ENCODE measurements at regions not wholly inside any gene's neighbourhood (a gene's known extent, or its start where the extent isn't known, plus 50 kb on each side); places are given as distances from the start of the nearest gene placed in this dataset.
A peak's percentile ranks its signal among the peaks of the same experiment; 100 is the strongest.
"Not testable (repeated sequence)": the region's sequence is repeated elsewhere in the genome, so short reads cannot be mapped to it uniquely, and the experiment has no call there.

DNA sequence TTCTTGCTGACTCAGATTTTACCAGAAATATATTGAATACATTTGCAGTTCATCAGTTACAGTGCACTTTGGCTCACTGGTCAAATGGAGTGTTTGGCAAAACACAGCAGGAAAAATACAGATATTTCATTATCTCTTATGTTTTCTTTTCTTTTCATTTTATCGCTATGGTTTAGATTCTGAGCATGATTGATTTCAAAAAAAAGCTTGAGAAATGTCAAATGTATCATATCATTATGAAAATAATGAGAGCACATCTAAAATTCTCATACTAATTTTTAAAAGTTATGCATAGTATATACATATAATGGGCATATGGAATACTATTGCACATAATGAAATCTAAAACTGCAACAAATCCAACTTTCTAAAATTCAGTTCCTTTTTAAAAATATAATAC is 593.8 kb upstream of the PCDH7 start:
- no CpG with 5 or more reads among the region's 1 CpG for WGBS, 2 experiments (ENCODE audit: insufficient coverage in 1 of 2, insufficient read length in 1 of 2)
- H3K4me3 Mint-ChIP-seq: no peak overlapping the region
- no peak overlapping the region for H3K27ac ChIP-seq (ENCODE audit: low read depth, low read length)
- H3K9me3 Mint-ChIP-seq: no peaks in the 10 kb centered on the region
- no peaks in the 10 kb centered on the region for H3K4me1 ChIP-seq (ENCODE audit: control insufficient read depth, insufficient read depth, low read length)
- no peaks in the 10 kb centered on the region for H3K9me3 ChIP-seq (ENCODE audit: control insufficient read depth, low read length)
- H3K4me3 ChIP-seq (ENCODE audit: low read length): no peak overlapping the region
- H3K4me1 Mint-ChIP-seq: no peaks in the 10 kb centered on the region
- DNase-seq: no peak
- no peak overlapping the region for H3K9ac ChIP-seq (ENCODE audit: extremely low read depth, low read length, poor library complexity, severe bottlenecking)
- TF ChIP-seq, protein P1, sequence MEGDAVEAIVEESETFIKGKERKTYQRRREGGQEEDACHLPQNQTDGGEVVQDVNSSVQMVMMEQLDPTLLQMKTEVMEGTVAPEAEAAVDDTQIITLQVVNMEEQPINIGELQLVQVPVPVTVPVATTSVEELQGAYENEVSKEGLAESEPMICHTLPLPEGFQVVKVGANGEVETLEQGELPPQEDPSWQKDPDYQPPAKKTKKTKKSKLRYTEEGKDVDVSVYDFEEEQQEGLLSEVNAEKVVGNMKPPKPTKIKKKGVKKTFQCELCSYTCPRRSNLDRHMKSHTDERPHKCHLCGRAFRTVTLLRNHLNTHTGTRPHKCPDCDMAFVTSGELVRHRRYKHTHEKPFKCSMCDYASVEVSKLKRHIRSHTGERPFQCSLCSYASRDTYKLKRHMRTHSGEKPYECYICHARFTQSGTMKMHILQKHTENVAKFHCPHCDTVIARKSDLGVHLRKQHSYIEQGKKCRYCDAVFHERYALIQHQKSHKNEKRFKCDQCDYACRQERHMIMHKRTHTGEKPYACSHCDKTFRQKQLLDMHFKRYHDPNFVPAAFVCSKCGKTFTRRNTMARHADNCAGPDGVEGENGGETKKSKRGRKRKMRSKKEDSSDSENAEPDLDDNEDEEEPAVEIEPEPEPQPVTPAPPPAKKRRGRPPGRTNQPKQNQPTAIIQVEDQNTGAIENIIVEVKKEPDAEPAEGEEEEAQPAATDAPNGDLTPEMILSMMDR (conservative IDR thresholded peaks at IDR 0.05): no peak
- no peaks in the 10 kb centered on the region for H3K27me3 Mint-ChIP-seq (ENCODE audit: insufficient read depth)
- H3K36me3 ChIP-seq (ENCODE audit: control insufficient read depth, insufficient read depth, low read length): no peaks in the 10 kb centered on the region
- H3K36me3 Mint-ChIP-seq (ENCODE audit: low read depth): no peaks in the 10 kb centered on the region
- H3K27ac Mint-ChIP-seq: no peak overlapping the region
- H3K27me3 ChIP-seq (ENCODE audit: control insufficient read depth, insufficient read depth, low read length, poor library complexity, severe bottlenecking): no peaks in the 10 kb centered on the region

DNA sequence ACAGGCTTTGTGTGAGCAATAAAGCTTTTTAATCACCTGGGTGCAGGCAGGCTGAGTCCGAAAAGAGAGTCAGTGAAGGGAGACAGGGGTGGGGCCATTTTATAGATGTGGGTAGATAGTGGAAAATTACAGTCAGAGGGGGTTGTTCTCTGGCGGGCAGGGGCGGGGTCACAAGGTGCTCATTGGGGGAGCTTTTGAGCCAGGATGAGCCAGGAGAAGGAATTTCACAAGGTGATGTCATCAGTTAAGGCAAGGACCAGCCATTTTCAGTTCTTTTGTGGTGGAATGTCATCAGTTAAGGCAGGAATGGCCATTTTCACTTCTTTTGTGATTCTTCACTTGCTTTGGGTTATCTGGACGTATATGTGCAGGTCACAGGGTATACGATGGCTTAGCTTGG is 571.3 kb upstream of the PCDH7 start:
- not testable (repeated sequence) for H3K9ac ChIP-seq (ENCODE audit: extremely low read depth, low read length, poor library complexity, severe bottlenecking); H3K27me3 Mint-ChIP-seq (ENCODE audit: insufficient read depth); H3K4me1 ChIP-seq (ENCODE audit: control insufficient read depth, insufficient read depth, low read length); H3K4me1 Mint-ChIP-seq; H3K27ac ChIP-seq (ENCODE audit: low read depth, low read length); H3K36me3 ChIP-seq (ENCODE audit: control insufficient read depth, insufficient read depth, low read length); H3K27me3 ChIP-seq (ENCODE audit: control insufficient read depth, insufficient read depth, low read length, poor library complexity, severe bottlenecking); H3K4me3 Mint-ChIP-seq
- Mint-ChIP-seq H3K27ac (peak overlapping the region; percentile 63), H3K9me3 (peaks cover 47% of the 10 kb centered on the region), H3K36me3 (ENCODE audit: low read depth) (peaks cover 12% of the 10 kb centered on the region)
- H3K4me3 ChIP-seq (ENCODE audit: low read length): peak overlapping the region; percentile 63
- peak; percentile 66 for DNase-seq
- 87 to 100% methylated on average over 1 to 5 of the region's 5 CpGs for WGBS, 2 experiments (ENCODE audit: insufficient coverage in 1 of 2, insufficient read length in 1 of 2)
- peaks cover 24% of the 10 kb centered on the region for H3K9me3 ChIP-seq (ENCODE audit: control insufficient read depth, low read length)

DNA sequence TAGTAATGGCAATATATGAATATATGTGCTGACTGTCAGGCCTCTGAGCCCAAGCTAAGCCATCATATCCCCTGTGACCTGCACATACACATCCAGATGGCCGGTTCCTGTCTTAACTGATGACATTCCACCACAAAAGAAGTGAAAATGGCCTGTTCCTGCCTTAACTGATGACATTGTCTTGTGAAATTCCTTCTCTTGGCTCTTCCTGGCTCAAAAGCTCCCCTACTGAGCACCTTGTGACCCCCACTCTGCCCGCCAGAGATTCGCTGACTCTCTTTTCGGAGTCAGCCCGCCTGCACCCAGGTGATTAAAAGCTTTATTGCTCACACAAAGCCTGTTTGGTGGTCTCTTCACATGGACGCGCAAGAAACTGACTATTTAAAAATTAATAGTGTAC is 570.6 kb upstream of the PCDH7 start:
- Histone ChIP-seq H3K9me3 (ENCODE audit: control insufficient read depth, low read length) (peaks cover 24% of the 10 kb centered on the region), H3K4me3 (ENCODE audit: low read length) (peak overlapping the region; percentile 63)
- not testable (repeated sequence) for H3K4me3 Mint-ChIP-seq; H3K36me3 ChIP-seq (ENCODE audit: control insufficient read depth, insufficient read depth, low read length); H3K27me3 Mint-ChIP-seq (ENCODE audit: insufficient read depth); H3K4me1 ChIP-seq (ENCODE audit: control insufficient read depth, insufficient read depth, low read length); H3K27me3 ChIP-seq (ENCODE audit: control insufficient read depth, insufficient read depth, low read length, poor library complexity, severe bottlenecking); H3K27ac ChIP-seq (ENCODE audit: low read depth, low read length); H3K9ac ChIP-seq (ENCODE audit: extremely low read depth, low read length, poor library complexity, severe bottlenecking); H3K4me1 Mint-ChIP-seq
- Mint-ChIP-seq H3K9me3 (peaks cover 48% of the 10 kb centered on the region), H3K27ac (peak overlapping the region; percentile 49), H3K36me3 (ENCODE audit: low read depth) (peaks cover 12% of the 10 kb centered on the region)
- 61 to 79% methylated on average over 5 to 7 of the region's 7 CpGs for WGBS, 2 experiments (ENCODE audit: insufficient coverage in 1 of 2, insufficient read length in 1 of 2)
- DNase-seq: peak; percentile 77

DNA sequence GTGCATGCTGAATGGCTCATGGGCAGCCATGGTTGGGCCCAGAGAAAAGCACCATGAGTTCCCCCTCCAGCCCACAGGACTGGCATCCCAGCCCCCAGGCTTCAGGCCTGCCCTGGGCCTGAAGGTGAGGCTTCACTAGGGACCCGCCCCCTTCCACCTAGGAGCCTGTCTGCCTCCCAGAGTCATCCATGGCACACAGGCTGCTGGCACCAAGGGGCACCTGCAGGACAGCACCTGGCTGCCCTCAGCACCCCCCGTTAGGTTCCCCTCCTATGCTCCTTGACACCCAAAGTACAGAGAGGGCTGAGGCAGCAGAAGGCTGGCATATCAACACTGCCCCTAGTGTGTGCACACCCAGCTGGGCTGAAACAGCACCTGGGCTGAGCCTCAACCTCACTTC is 566.7 kb upstream of the PCDH7 start:
- no peaks in the 10 kb centered on the region for H3K27me3 Mint-ChIP-seq (ENCODE audit: insufficient read depth)
- H3K9me3 Mint-ChIP-seq: peaks cover 32% of the 10 kb centered on the region
- Histone ChIP-seq H3K27me3 (ENCODE audit: control insufficient read depth, insufficient read depth, low read length, poor library complexity, severe bottlenecking) (no peaks in the 10 kb centered on the region), H3K4me3 (ENCODE audit: low read length) (no peak overlapping the region), H3K4me1 (ENCODE audit: control insufficient read depth, insufficient read depth, low read length) (no peaks in the 10 kb centered on the region), H3K36me3 (ENCODE audit: control insufficient read depth, insufficient read depth, low read length) (no peaks in the 10 kb centered on the region), H3K9ac (ENCODE audit: extremely low read depth, low read length, poor library complexity, severe bottlenecking) (no peak overlapping the region), H3K27ac (ENCODE audit: low read depth, low read length) (no peak overlapping the region), H3K9me3 (ENCODE audit: control insufficient read depth, low read length) (peaks cover 15% of the 10 kb centered on the region)
- no peak for DNase-seq
- H3K36me3 Mint-ChIP-seq (ENCODE audit: low read depth): peaks cover 7% of the 10 kb centered on the region
- TF ChIP-seq, protein P1 (conservative IDR thresholded peaks at IDR 0.05): no peak
- H3K4me3 Mint-ChIP-seq: no peak overlapping the region
- H3K27ac Mint-ChIP-seq: no peak overlapping the region
- peaks cover 8% of the 10 kb centered on the region for H3K4me1 Mint-ChIP-seq
- 84% methylated on average over 2 of the region's 2 CpGs; no CpG with 5 or more reads in 1 of the 2 experiments for WGBS, 2 experiments (ENCODE audit: insufficient coverage in 1 of 2, insufficient read length in 1 of 2)
